CD4-positive, alpha-beta T cell (primary cell): ENCODE measurements at regions not wholly inside any gene's neighbourhood (a gene's known extent, or its start where the extent isn't known, plus 50 kb on each side); places are given as distances from the start of the nearest gene placed in this dataset.

ENCODE experiments used
- ATAC-seq: fragments of 200-7000 bp; cut with Tn5 transposase; one replicate; pipeline ENCODE4 v1.10.0; 2022; ENCODE audit warnings: mild to moderate bottlenecking; ENCODE audit not compliant: poor library complexity
- CTCF ChIA-PET: fragments of 350-600 bp; sonication (Branson Sonifier 250); formaldehyde crosslinking; loops from one replicate; lab custom pipeline; 2021; ENCODE audit warnings: antibody characterized with exemption, inconsistent platforms; lab: Charles Lee
- POLR2A ChIA-PET: fragments of 350-600 bp; sonication (Branson Sonifier 250); formaldehyde crosslinking; loops from one replicate; lab custom pipeline; 2021; ENCODE audit warnings: antibody characterized with exemption, inconsistent platforms; lab: Charles Lee
- DNase-seq, 14 experiments: peaks; one replicate each; pipeline ENCODE4 v3.0.0-alpha.2; 2013 to 2020; ENCODE audit warnings: mixed read lengths in 2 of 14
- H3K27ac ChIP-seq, 2 donors: one replicate each; pipeline versions ENCODE4 v1.5.1 to v1.7.0; 2013; ENCODE audit warnings: low read length in 2 of 2, low read depth in 1 of 2, mild to moderate bottlenecking in 1 of 2
- H3K27me3 ChIP-seq, 2 experiments: 1 replicate in 1 of 2; 2 replicates in 1 of 2; pipeline versions ENCODE4 v1.6.1 to v1.7.0; 2013; ENCODE audit warnings: low read length in 2 of 2, control low read depth in 1 of 2, mild to moderate bottlenecking in 1 of 2, moderate library complexity in 1 of 2; ENCODE audit not compliant: insufficient read depth in 2 of 2, control insufficient read depth in 1 of 2
- H3K36me3 ChIP-seq: one replicate; pipeline ENCODE4 v1.6.1; 2013; ENCODE audit warnings: low read length, control low read depth; ENCODE audit not compliant: insufficient read depth
- H3K4me1 ChIP-seq: one replicate; pipeline ENCODE4 v1.6.1; 2013; ENCODE audit warnings: low read length, control low read depth; ENCODE audit not compliant: insufficient read depth
- H3K4me3 ChIP-seq: one replicate; pipeline ENCODE4 v1.5.1; 2013; ENCODE audit warnings: mild to moderate bottlenecking, low read length, moderate library complexity
- H3K9me3 ChIP-seq, 2 experiments: 1 replicate in 1 of 2; 2 replicates in 1 of 2; pipeline versions ENCODE4 v1.6.1 to v1.7.0; 2013; ENCODE audit warnings: low read length in 2 of 2, mild to moderate bottlenecking in 2 of 2, control low read depth in 1 of 2, moderate library complexity in 1 of 2; ENCODE audit not compliant: control insufficient read depth in 1 of 2, insufficient read depth in 1 of 2
- H3K27ac Mint-ChIP-seq: one replicate; pipeline ENCODE4 v1.8.0; 2020; ENCODE audit warnings: mixed read lengths
- H3K27me3 Mint-ChIP-seq: one replicate; pipeline ENCODE4 v1.8.0; 2021; ENCODE audit warnings: mixed read lengths
- H3K36me3 Mint-ChIP-seq: one replicate; pipeline ENCODE4 v1.8.0; 2021; ENCODE audit warnings: low read depth, mixed read lengths
- H3K4me1 Mint-ChIP-seq: one replicate; pipeline ENCODE4 v1.8.0; 2021; ENCODE audit warnings: low read depth, mixed read lengths
- H3K4me3 Mint-ChIP-seq: one replicate; pipeline ENCODE4 v1.8.0; 2020; ENCODE audit warnings: mild to moderate bottlenecking, mixed read lengths
- H3K9me3 Mint-ChIP-seq: one replicate; pipeline ENCODE4 v1.8.0; 2020; ENCODE audit warnings: mixed read lengths
- intact Hi-C, 2 experiments: fragments of 100-400 bp; cut with DNase I in 1 of 2; cut with micrococcal nuclease in 1 of 2; formaldehyde crosslinking; loops; one replicate each; pipeline versions ENCODE4 v1.15.1 to v1.9.0; 2023 to 2025; cut with DNase I, micrococcal nuclease
- TF ChIP-seq, protein P1 (sequence below): fragments of 200-600 bp; IDR thresholded peaks from one replicate; pipeline ENCODE4 v1.8.0; 2022; ENCODE audit warnings: antibody characterized with exemption, mild to moderate bottlenecking

DNA sequence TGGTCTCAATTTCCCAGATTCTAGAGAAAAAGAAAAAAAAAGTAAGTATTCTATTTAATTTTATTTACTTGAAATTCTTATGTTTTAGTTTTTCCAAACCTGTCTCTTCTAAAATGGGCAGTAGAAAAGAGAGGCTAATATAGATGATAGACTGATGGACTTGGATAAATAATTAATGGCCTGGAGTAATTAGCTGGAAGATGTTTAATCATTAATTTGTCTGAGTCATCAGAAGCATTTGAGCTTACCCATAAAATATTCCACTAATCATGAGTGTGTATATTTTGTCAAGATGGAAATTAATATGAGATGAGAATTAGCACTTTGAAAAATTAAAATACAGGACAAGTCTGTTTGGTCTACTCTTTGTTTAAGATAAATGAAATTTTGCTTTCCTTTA lies 212.1 kb upstream of the MIR17HG start:
- Mint-ChIP-seq H3K27ac (no peak overlapping the region), H3K27me3 (peaks cover under 1% of the 10 kb centered on the region), H3K4me1 (no peaks in the 10 kb centered on the region), H3K4me3 (no peak overlapping the region), H3K36me3 (no peaks in the 10 kb centered on the region), H3K9me3 (no peaks in the 10 kb centered on the region)
- CTCF ChIA-PET: no interaction called here
- no peaks in the 10 kb centered on the region for H3K36me3 ChIP-seq
- no peak for ATAC-seq
- no peak for DNase-seq
- H3K27me3 ChIP-seq: no peaks in the 10 kb centered on the region
- H3K9me3 ChIP-seq: no peaks in the 10 kb centered on the region
- no peak overlapping the region for H3K27ac ChIP-seq
- TF ChIP-seq, protein P1, sequence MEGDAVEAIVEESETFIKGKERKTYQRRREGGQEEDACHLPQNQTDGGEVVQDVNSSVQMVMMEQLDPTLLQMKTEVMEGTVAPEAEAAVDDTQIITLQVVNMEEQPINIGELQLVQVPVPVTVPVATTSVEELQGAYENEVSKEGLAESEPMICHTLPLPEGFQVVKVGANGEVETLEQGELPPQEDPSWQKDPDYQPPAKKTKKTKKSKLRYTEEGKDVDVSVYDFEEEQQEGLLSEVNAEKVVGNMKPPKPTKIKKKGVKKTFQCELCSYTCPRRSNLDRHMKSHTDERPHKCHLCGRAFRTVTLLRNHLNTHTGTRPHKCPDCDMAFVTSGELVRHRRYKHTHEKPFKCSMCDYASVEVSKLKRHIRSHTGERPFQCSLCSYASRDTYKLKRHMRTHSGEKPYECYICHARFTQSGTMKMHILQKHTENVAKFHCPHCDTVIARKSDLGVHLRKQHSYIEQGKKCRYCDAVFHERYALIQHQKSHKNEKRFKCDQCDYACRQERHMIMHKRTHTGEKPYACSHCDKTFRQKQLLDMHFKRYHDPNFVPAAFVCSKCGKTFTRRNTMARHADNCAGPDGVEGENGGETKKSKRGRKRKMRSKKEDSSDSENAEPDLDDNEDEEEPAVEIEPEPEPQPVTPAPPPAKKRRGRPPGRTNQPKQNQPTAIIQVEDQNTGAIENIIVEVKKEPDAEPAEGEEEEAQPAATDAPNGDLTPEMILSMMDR: no peak
- intact Hi-C loops: loop anchor here (10.0 kb wide), 1 partner anchor 269 kb away; no protein-coding TSS in a partner anchor
- H3K4me3 ChIP-seq: no peak overlapping the region
- no peaks in the 10 kb centered on the region for H3K4me1 ChIP-seq
- POLR2A ChIA-PET: no interaction called here

DNA sequence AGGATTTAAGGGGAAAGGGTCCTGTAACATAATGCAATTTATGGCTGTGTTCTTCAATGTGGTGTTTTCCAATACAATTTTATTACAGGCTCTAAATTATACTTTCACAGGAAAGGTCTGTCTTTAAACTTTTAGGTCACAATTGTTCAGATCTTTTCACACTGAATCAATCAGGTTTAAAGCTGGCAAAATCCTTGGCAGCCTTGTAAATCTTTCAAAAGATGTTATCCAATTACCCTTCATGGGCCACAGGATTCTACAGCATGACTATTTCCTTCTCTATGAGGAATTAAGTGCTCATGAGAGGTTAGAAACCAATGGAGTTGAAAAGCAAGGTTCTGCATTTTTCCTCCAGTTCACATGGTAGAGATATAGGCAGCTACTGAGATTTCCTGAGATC lies 211.5 kb upstream of the MIR17HG start:
- H3K4me1 ChIP-seq: no peaks in the 10 kb centered on the region
- H3K4me3 ChIP-seq: no peak overlapping the region
- no peaks in the 10 kb centered on the region for H3K9me3 ChIP-seq
- no peak for DNase-seq
- POLR2A ChIA-PET: no interaction called here
- TF ChIP-seq, protein P1: no peak
- H3K27me3 ChIP-seq: no peaks in the 10 kb centered on the region
- H3K4me1 Mint-ChIP-seq: no peaks in the 10 kb centered on the region
- peaks cover 7% of the 10 kb centered on the region for H3K27me3 Mint-ChIP-seq
- no peaks in the 10 kb centered on the region for H3K36me3 ChIP-seq
- ATAC-seq: no peak
- no peak overlapping the region for H3K27ac ChIP-seq
- no peaks in the 10 kb centered on the region for H3K9me3 Mint-ChIP-seq
- CTCF ChIA-PET: no interaction called here
- no peaks in the 10 kb centered on the region for H3K36me3 Mint-ChIP-seq
- H3K4me3 Mint-ChIP-seq: no peak overlapping the region
- intact Hi-C loops: loop anchor here (10.0 kb wide), 1 partner anchor 269 kb away; no protein-coding TSS in a partner anchor
- H3K27ac Mint-ChIP-seq: no peak overlapping the region

DNA sequence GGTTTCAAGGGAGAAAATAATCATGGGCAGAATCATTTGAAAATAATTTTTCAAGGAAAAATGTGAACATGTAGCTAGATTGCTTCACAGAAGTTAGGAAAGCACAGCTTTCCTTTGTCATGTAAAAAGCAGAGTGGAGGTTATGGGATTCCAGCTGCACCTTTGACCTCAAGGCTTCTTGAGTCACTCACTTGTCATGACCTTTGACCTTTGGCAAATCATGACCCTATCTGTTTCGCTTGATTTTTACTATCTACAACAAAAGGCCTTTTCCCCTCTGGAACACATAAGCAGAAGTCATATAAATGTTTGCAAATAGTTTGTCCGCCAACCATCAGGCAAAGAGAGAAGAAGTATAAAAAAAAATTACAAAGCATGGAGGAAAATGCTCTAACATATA lies 210.7 kb upstream of the MIR17HG start:
- CTCF ChIA-PET: no interaction called here
- Histone ChIP-seq H3K9me3 (no peaks in the 10 kb centered on the region), H3K36me3 (no peaks in the 10 kb centered on the region), H3K27ac (no peak overlapping the region), H3K4me1 (no peaks in the 10 kb centered on the region), H3K27me3 (no peaks in the 10 kb centered on the region), H3K4me3 (no peak overlapping the region)
- H3K27ac Mint-ChIP-seq: no peak overlapping the region
- H3K4me1 Mint-ChIP-seq: no peaks in the 10 kb centered on the region
- no peak for DNase-seq
- H3K9me3 Mint-ChIP-seq: no peaks in the 10 kb centered on the region
- peaks cover 7% of the 10 kb centered on the region for H3K27me3 Mint-ChIP-seq
- intact Hi-C loops: loop anchor here (10.0 kb wide), 1 partner anchor 268 kb away; no protein-coding TSS in a partner anchor
- POLR2A ChIA-PET: no interaction called here
- H3K4me3 Mint-ChIP-seq: no peak overlapping the region
- TF ChIP-seq, protein P1: no peak
- H3K36me3 Mint-ChIP-seq: no peaks in the 10 kb centered on the region
- ATAC-seq: no peak
